Right cardiac atrium (tissue), 5 donors: ENCODE measurements at regions not wholly inside any gene's neighbourhood (a gene's known extent, or its start where the extent isn't known, plus 50 kb on each side); places are given as distances from the start of the nearest gene placed in this dataset.

Experiments
- ATAC-seq, 2 donors: fragments of 200-7000 bp; cut with Tn5 transposase; one replicate each; pipeline versions ENCODE4 v1.8.0 to v1.9.1; 2020; ENCODE audit warnings: moderate library complexity in 2 of 2, mild to moderate bottlenecking in 1 of 2
- DNase-seq, 3 donors: peaks; one replicate each; pipeline ENCODE4 v3.0.0-alpha.2; 2020
- H3K27ac ChIP-seq: one replicate; pipeline ENCODE4 v1.5.1; 2013; ENCODE audit warnings: mild to moderate bottlenecking, low read length, control low read depth, moderate library complexity
- H3K27me3 ChIP-seq: one replicate; pipeline ENCODE4 v1.6.1; 2013; ENCODE audit not compliant: control insufficient read depth, insufficient read depth
- H3K4me1 ChIP-seq: one replicate; pipeline ENCODE4 v1.6.1; 2013; ENCODE audit warnings: low read length; ENCODE audit not compliant: control insufficient read depth, insufficient read depth
- H3K4me3 ChIP-seq: one replicate; pipeline ENCODE4 v1.5.1; 2013; ENCODE audit warnings: low read length, control low read depth
- H3K9me3 ChIP-seq: one replicate; pipeline ENCODE4 v1.6.1; 2013; ENCODE audit warnings: low read length; ENCODE audit not compliant: control insufficient read depth
- WGBS: extraction: QIAGEN DNeasy Blood & Tissue Kit; methylation state at CpG from one replicate; pipeline ENCODE4 v1.1.7; 2013; 5-methylcytosine and 5-hydroxymethylcytosine counted together
- intact Hi-C, 4 donors: fragments of 100-400 bp; cut with DNase I; formaldehyde crosslinking; loops; one replicate each; pipeline versions ENCODE4 v1.11.0 to v1.14.0; 2022 to 2023
- donor health status: healthy with polysubstance abuse.
- donor health status: DM: no; HTN: yes; CAD: no.
- donor health status: DM: no; HTN: no; CAD: no.
- donor health status: DM: no; HTN: yes; CAD: no; lungs with severe emphysema.
- donor health status: DM: yes; HTN: yes; CAD: no.

GRCh38 chr17:77808686-77809425 lies 149.6 kb upstream of the TNRC6C start:
- no peak for ATAC-seq
- no peak for DNase-seq

DNA sequence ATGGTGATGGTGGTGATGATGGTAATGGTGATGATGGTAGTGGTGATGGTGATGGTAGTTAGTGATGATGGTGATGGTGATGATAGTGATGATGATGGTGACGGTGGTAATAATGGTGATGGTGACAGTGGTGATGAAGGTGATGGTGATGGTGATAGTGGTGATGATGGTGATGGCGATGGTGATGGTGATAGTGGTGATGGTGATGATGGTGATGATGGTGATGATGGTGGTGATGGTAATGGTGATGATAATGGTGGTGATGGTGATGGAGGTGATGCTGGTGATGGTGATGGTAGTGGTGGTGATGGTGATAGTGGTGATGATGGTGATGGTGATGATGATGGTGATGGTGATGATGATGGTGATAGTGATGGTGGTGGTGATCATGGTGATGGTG lies 148.7 kb upstream of the TNRC6C start:
- intact Hi-C loops: no loop called here

More at GRCh38 chr17:77808686-77809425, 149.6 kb upstream of the TNRC6C start:
- H3K27me3 ChIP-seq: no peaks in the 10 kb centered on the region
- H3K4me1 ChIP-seq: peaks cover 17% of the 10 kb centered on the region
- 91% methylated on average over 10 of the region's 10 CpGs for WGBS
- intact Hi-C loops: no loop called here
- no peak overlapping the region for H3K4me3 ChIP-seq
- no peaks in the 10 kb centered on the region for H3K9me3 ChIP-seq
- no peak overlapping the region for H3K27ac ChIP-seq

GRCh38 chr17:77810536-77810935 lies 148.0 kb upstream of the TNRC6C start:
- DNase-seq: peak; percentile 60 to 75 (median 69)
- peak overlapping the region; percentile 55 for H3K27ac ChIP-seq
- intact Hi-C loops: no loop called here

More for the DNA sequence above, 148.7 kb upstream of the TNRC6C start:
- H3K9me3 ChIP-seq: no peaks in the 10 kb centered on the region
- ATAC-seq: no peak
- DNase-seq: no peak
- peaks cover 17% of the 10 kb centered on the region for H3K4me1 ChIP-seq
- H3K4me3 ChIP-seq: no peak overlapping the region
- H3K27me3 ChIP-seq: no peaks in the 10 kb centered on the region
- H3K27ac ChIP-seq: no peak overlapping the region
- 96% methylated on average over 2 of the region's 2 CpGs for WGBS

GRCh38 chr17:77811521-77811920 lies 147.0 kb upstream of the TNRC6C start:
- ATAC-seq (peak in 1 of 2 donors; percentile 29), DNase-seq (no peak)
- peaks cover 17% of the 10 kb centered on the region for H3K4me1 ChIP-seq
- no peak overlapping the region for H3K27ac ChIP-seq
- no peaks in the 10 kb centered on the region for H3K9me3 ChIP-seq
- no peak overlapping the region for H3K4me3 ChIP-seq
- 79% methylated on average over 6 of the region's 6 CpGs for WGBS
- intact Hi-C loops: no loop called here
- H3K27me3 ChIP-seq: no peaks in the 10 kb centered on the region

More at GRCh38 chr17:77810536-77810935, 148.0 kb upstream of the TNRC6C start:
- 18% methylated on average over 1 of the region's 1 CpG for WGBS
- H3K27me3 ChIP-seq: no peaks in the 10 kb centered on the region
- peaks cover 17% of the 10 kb centered on the region for H3K4me1 ChIP-seq
- H3K4me3 ChIP-seq: no peak overlapping the region
- no peaks in the 10 kb centered on the region for H3K9me3 ChIP-seq
- ATAC-seq: peak; percentile 81 to 87

DNA sequence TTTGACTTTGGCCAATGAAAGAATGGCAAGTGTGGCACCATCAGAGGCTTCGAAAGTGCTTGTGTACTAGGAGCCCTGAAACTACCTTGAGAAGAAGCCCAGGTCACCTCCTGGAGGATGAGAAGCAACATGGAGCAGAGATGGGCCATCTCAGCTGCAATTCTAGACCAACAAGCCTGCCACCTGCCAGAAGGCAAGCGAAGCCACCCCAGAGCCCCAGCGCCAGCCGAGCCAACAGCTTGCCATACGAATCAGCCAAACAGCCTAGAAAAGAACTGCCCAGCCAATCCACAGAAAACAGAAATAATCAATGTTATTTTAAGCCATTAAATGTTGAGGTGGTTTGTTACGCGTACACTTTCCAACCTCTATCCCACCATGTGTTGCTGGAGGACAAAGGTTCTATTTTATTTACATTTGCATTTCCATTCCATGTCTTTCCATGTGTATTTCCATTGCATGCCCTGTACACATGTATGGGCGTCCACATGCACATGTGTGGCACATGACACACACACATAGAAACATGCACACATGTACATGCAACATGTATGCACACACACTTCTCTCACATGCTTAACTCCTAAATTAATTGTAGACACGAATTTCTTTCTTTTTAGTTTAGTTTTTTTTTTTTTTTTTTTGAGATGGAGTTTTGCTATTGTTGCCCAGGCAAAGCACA lies 144.3 kb upstream of the TNRC6C start:
- 94% methylated on average over 9 of the region's 9 CpGs for WGBS
- H3K27me3 ChIP-seq: no peaks in the 10 kb centered on the region
- DNase-seq (no peak), ATAC-seq (no peak)
- H3K4me1 ChIP-seq: peaks cover 17% of the 10 kb centered on the region
- intact Hi-C loops: no loop called here
- no peak overlapping the region for H3K4me3 ChIP-seq
- no peaks in the 10 kb centered on the region for H3K9me3 ChIP-seq
- no peak overlapping the region for H3K27ac ChIP-seq

- intact Hi-C loops: no loop called here
- Histone ChIP-seq H3K27me3 (no peaks in the 10 kb centered on the region), H3K9me3 (no peaks in the 10 kb centered on the region), H3K4me3 (no peak overlapping the region), H3K27ac (no peak overlapping the region), H3K4me1 (peaks cover 16% of the 10 kb centered on the region)
- DNase-seq (peak in 1 of 3 donors; percentile 14), ATAC-seq (no peak)
- WGBS: 80% methylated on average over 13 of the region's 13 CpGs
These were observed 143.2 kb upstream of the TNRC6C start for GRCh38 chr17:77815127-77815905.

GRCh38 chr17:77817953-77818352 lies 140.6 kb upstream of the TNRC6C start:
- intact Hi-C loops: no loop called here
- H3K4me1 ChIP-seq: no peaks in the 10 kb centered on the region
- DNase-seq (no peak), ATAC-seq (no peak)
- no peak overlapping the region for H3K4me3 ChIP-seq
- 92% methylated on average over 4 of the region's 4 CpGs for WGBS
- no peaks in the 10 kb centered on the region for H3K27me3 ChIP-seq
- H3K27ac ChIP-seq: no peak overlapping the region
- H3K9me3 ChIP-seq: no peaks in the 10 kb centered on the region

GRCh38 chr17:77819497-77819896 lies 139.0 kb upstream of the TNRC6C start:
- no peak for DNase-seq
- ATAC-seq: no peak
- H3K27me3 ChIP-seq: no peaks in the 10 kb centered on the region
- intact Hi-C loops: no loop called here
- H3K27ac ChIP-seq: no peak overlapping the region
- H3K9me3 ChIP-seq: no peaks in the 10 kb centered on the region
- no peaks in the 10 kb centered on the region for H3K4me1 ChIP-seq
- H3K4me3 ChIP-seq: no peak overlapping the region
- WGBS: 85% methylated on average over 3 of the region's 3 CpGs

DNA sequence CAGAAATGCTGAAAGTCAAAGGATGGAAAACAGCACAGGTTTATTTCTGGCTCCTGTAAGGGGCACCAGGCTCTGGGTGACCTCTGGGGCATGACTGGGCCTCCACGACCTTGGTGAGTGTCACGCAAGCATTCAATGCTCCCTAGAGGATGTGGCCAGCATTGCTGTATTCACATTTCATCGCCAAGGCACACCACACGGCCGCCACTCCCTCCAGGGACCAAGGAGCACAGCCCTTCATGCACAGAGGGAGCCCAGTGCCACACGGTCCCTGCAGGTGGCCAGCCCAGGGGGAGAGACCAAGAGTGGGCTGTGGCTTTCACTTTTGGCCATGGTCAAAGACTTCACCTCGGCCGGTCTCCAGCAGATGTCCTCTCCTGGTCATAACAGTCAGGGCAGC lies 137.4 kb upstream of the TNRC6C start:
- no peaks in the 10 kb centered on the region for H3K4me1 ChIP-seq
- no peak overlapping the region for H3K27ac ChIP-seq
- H3K4me3 ChIP-seq: no peak overlapping the region
- H3K9me3 ChIP-seq: no peaks in the 10 kb centered on the region
- peak in 1 of 3 donors; percentile 46 for DNase-seq
- intact Hi-C loops: no loop called here
- ATAC-seq: peak in 1 of 2 donors; percentile 15
- 67% methylated on average over 8 of the region's 8 CpGs for WGBS
- no peaks in the 10 kb centered on the region for H3K27me3 ChIP-seq

DNA sequence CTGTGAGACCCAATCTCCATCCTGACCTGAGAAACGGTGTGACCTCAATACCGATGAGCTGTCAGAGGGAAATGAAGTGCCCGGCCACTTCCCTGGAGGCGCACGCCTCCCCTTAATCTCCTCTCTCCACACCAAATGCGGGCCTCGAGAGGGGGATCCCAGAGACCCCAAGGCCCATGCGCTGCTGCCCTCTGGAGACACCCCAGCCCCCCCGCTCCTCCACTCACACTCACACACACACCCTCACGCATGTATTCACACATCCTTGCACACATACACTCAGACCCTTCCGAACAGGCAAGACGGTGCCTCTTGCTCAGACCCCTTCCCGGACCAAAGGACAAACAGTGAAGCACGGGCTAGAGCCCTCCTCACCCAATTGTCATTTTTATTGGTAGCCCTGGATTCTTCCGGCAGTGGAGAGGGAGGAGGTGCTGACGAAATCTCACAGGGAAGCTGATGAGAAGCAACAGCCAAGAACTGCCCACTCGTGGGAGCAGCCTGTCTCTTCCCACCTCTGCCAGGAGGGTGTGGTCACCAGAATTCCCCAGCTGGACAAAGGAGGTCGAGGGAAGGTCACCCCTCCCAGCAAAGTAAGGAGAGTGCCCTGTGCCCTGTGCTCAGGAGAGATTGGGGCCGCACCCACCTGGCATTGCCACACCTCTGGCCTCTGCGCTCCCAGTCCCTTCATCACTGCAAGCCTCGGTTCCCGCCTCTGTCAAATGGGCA lies 136.0 kb upstream of the TNRC6C start:
- H3K4me3 ChIP-seq: no peak overlapping the region
- H3K9me3 ChIP-seq: no peaks in the 10 kb centered on the region
- WGBS: 63% methylated on average over 22 of the region's 22 CpGs
- intact Hi-C loops: no loop called here
- DNase-seq (peak; percentile 79 to 88 (median 83)), ATAC-seq (peak; percentile 86 to 91)
- peak overlapping the region; percentile 38 for H3K27ac ChIP-seq
- no peaks in the 10 kb centered on the region for H3K27me3 ChIP-seq
- no peaks in the 10 kb centered on the region for H3K4me1 ChIP-seq
